ENCODE measurements at regions not wholly inside any gene's neighbourhood (a gene's known extent, or its start where the extent isn't known, plus 50 kb on each side); places are given as distances from the start of the nearest gene placed in this dataset.

DNA sequence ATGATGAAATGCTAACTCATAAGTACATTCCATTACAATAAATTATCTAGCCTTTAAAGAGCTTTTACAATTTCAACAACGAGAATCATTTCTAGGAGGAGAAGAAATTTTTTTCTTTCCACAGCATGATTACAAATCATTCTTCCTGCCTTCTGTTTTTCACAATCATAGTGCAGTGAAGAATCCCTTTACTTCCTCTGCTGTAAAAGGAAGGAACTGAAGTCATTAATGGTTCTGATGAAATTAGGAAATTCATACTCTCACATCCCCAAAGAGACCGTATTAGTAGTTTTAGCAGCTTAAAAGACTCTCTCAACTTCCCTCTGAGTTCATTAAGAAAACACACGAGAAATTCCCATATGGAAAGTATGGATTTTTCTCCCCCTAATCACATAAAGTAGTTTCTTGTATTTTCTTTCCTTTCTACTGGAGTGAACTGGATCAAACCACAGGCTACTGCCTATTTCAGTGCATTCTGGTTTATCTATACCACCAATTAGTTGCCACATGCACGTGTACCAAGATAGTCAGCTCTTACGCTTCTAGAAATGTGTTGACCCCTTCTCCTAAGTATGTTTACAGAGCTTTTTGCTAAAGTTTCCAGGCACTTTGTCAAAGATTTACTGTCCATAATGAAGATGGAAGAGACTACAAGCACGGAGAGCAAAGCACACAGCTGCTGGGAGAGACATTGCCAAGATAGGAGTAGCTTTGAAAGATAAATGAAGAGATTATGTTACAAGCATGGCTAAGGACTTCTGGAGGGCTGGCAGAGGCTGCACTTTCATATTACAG, 58.9 kb upstream of the KITLG start:
- DNase-seq (ENCODE audit: low spot score), result peak; percentile 31

DNA sequence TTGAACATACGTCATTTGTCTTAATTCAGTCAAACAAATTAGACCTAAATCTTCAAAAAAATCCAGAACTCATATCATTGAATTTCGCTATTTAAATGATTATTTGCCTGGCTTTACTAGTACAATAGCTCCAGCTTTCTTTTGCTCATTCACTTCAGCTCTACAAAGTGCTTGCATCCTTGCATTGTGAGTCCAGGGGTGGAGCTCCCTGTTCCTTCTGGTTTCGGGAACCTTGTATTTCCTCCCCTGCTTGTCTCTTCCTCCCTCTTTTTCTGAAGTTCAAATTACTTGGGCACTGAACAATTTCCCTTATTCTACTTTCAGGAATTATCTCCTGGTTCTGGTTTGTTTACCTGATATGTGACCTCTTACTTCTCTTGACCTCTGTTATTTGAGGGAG, 58.1 kb upstream of the KITLG start:
- no peak for DNase-seq (ENCODE audit: low spot score)

DNA sequence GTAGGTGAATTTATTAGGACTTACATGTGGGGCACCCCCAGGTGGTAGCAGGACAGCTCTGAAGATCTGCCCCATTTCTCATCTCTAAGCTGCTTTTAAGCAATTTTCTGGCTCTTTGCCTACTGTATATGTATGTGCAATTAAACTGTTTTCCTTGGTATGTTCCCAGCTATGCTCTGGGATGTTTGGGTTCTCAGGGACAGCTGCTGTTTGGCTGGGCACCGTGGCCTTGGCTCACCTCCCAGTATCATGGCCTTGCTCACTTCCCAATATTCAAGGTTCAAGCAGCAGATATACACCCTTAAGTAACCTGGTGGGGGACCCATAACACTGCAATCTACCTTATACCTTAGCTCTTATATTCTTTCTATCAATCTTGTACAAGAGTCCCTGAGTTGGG, 53.7 kb upstream of the KITLG start:
- no peak for DNase-seq (ENCODE audit: low spot score)

DNA sequence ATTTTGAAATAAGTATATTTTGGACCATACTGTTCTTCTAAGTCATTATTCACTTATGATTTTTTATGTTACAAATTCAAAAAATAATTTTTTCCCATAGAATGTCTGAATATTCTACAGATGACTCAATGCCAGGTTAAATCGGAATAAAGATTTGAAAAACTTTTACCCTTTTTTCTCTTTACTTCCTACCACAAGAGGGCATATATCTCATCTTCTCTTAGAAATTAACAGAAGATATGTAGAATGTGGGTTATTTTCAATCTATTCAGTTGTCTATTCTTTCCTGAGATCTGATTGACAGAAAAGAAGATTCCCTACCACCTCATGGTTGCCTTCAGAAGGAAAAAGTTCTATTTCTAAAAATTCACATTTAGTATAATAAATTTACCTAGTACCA, 53.0 kb upstream of the KITLG start:
- no peak for DNase-seq (ENCODE audit: low spot score)

DNA sequence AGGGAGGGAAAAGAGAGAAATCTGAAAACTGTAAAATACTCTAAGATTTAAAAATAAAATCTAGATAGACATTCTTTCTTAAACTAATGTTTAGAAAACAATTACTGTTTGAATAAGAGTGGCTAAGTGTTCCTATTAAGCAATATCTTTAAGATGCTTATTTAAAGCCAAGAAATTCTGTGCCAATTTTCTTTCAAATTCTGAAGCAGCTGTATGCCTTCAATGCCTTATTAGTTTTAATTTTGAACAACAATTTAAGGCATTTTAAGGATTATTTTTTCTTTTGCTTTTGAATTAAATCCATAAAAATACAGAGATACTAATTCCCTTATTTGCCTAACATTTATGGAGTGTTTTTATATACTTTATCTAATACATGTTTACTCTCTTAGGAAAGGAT, 50.3 kb upstream of the KITLG start:
- DNase-seq (ENCODE audit: low spot score), result no peak
